ENCODE measurements at regions not wholly inside any gene's neighbourhood (a gene's known extent, or its start where the extent isn't known, plus 50 kb on each side); places are given as distances from the start of the nearest gene placed in this dataset.
"Not testable (repeated sequence)": the region's sequence is repeated elsewhere in the genome, so short reads cannot be mapped to it uniquely, and the experiment has no call there.

- H3K4me3 ChIP-seq (ENCODE audit: low read length), result no peak overlapping the region
- no peaks in the 10 kb centered on the region for H3K79me2 ChIP-seq (ENCODE audit: low read length)
- H3K4me1 ChIP-seq (ENCODE audit: low read length), result no peaks in the 10 kb centered on the region
- no peaks in the 10 kb centered on the region for H3K9me3 ChIP-seq (ENCODE audit: insufficient read depth, low read length)
- TF ChIP-seq CTCF (IDR thresholded peaks at IDR 0.05; ENCODE audit: low read depth, low read length) (no peak), EZH2phosphoT487 (IDR thresholded peaks at IDR 0.05; ENCODE audit: low read depth) (no peak)
- H2AFZ ChIP-seq (ENCODE audit: low read depth, low read length), result no peak overlapping the region
- no peaks in the 10 kb centered on the region for H3K36me3 ChIP-seq (replicated peaks; ENCODE audit: low read depth, low read length)
- H4K20me1 ChIP-seq (ENCODE audit: insufficient read depth, low read length), result no peaks in the 10 kb centered on the region
- no peak overlapping the region for H3K27ac ChIP-seq (ENCODE audit: low read length)
- no peak overlapping the region for H3K4me2 ChIP-seq (ENCODE audit: low read length)
- H3K27me3 ChIP-seq (ENCODE audit: low read depth, low read length), result no peaks in the 10 kb centered on the region
- H3K9ac ChIP-seq (ENCODE audit: low read length), result no peak overlapping the region
Measured at GRCh38 chr2:194044321-194044720, 1612.7 kb upstream of the SLC39A10 start.

- not testable (repeated sequence) for H3K9ac ChIP-seq (ENCODE audit: low read length); H3K27ac ChIP-seq (ENCODE audit: low read length); H3K4me2 ChIP-seq (ENCODE audit: low read length)
Measured at GRCh38 chr2:194021130-194021529, 1635.9 kb upstream of the SLC39A10 start.

GRCh38 chr2:194020155-194020554, 1636.9 kb upstream of the SLC39A10 start:
- no peak overlapping the region for H2AFZ ChIP-seq (ENCODE audit: low read depth, low read length)
- H3K79me2 ChIP-seq (ENCODE audit: low read length), result no peaks in the 10 kb centered on the region
- no peaks in the 10 kb centered on the region for H3K9me3 ChIP-seq (ENCODE audit: insufficient read depth, low read length)
- no peak overlapping the region for H3K4me3 ChIP-seq (ENCODE audit: low read length)
- no peak overlapping the region for H3K4me2 ChIP-seq (ENCODE audit: low read length)
- H3K4me1 ChIP-seq (ENCODE audit: low read length), result no peaks in the 10 kb centered on the region
- no peak for TF ChIP-seq EZH2phosphoT487 (IDR thresholded peaks at IDR 0.05; ENCODE audit: low read depth)
- TF ChIP-seq CTCF (IDR thresholded peaks at IDR 0.05; ENCODE audit: low read depth, low read length), result no peak
- H3K27ac ChIP-seq (ENCODE audit: low read length), result no peak overlapping the region
- no peaks in the 10 kb centered on the region for H4K20me1 ChIP-seq (ENCODE audit: insufficient read depth, low read length)
- H3K36me3 ChIP-seq (replicated peaks; ENCODE audit: low read depth, low read length), result no peaks in the 10 kb centered on the region
- no peaks in the 10 kb centered on the region for H3K27me3 ChIP-seq (ENCODE audit: low read depth, low read length)
- no peak overlapping the region for H3K9ac ChIP-seq (ENCODE audit: low read length)

More at GRCh38 chr2:194021130-194021529, 1635.9 kb upstream of the SLC39A10 start:
- H3K4me1 ChIP-seq (ENCODE audit: low read length); H4K20me1 ChIP-seq (ENCODE audit: insufficient read depth, low read length); H3K36me3 ChIP-seq (replicated peaks; ENCODE audit: low read depth, low read length); H2AFZ ChIP-seq (ENCODE audit: low read depth, low read length); H3K9me3 ChIP-seq (ENCODE audit: insufficient read depth, low read length); H3K4me3 ChIP-seq (ENCODE audit: low read length); H3K27me3 ChIP-seq (ENCODE audit: low read depth, low read length); H3K79me2 ChIP-seq (ENCODE audit: low read length): not testable (repeated sequence)

- no peaks in the 10 kb centered on the region for H3K79me2 ChIP-seq (ENCODE audit: low read length)
- no peak overlapping the region for H3K4me2 ChIP-seq (ENCODE audit: low read length)
- H3K36me3 ChIP-seq (replicated peaks; ENCODE audit: low read depth, low read length), result no peaks in the 10 kb centered on the region
- H3K9me3 ChIP-seq (ENCODE audit: insufficient read depth, low read length), result no peaks in the 10 kb centered on the region
- no peaks in the 10 kb centered on the region for H3K4me1 ChIP-seq (ENCODE audit: low read length)
- no peaks in the 10 kb centered on the region for H4K20me1 ChIP-seq (ENCODE audit: insufficient read depth, low read length)
- H2AFZ ChIP-seq (ENCODE audit: low read depth, low read length), result no peak overlapping the region
- H3K27me3 ChIP-seq (ENCODE audit: low read depth, low read length), result no peaks in the 10 kb centered on the region
- no peak for TF ChIP-seq EZH2phosphoT487 (IDR thresholded peaks at IDR 0.05; ENCODE audit: low read depth)
- no peak for TF ChIP-seq CTCF (IDR thresholded peaks at IDR 0.05; ENCODE audit: low read depth, low read length)
- no peak overlapping the region for H3K27ac ChIP-seq (ENCODE audit: low read length)
- H3K9ac ChIP-seq (ENCODE audit: low read length), result no peak overlapping the region
- H3K4me3 ChIP-seq (ENCODE audit: low read length), result no peak overlapping the region
Measured at GRCh38 chr2:194015751-194016150, 1641.3 kb upstream of the SLC39A10 start.

GRCh38 chr2:194014639-194015038, 1642.4 kb upstream of the SLC39A10 start:
- no peak overlapping the region for H3K4me3 ChIP-seq (ENCODE audit: low read length)
- H2AFZ ChIP-seq (ENCODE audit: low read depth, low read length), result no peak overlapping the region
- no peaks in the 10 kb centered on the region for H3K9me3 ChIP-seq (ENCODE audit: insufficient read depth, low read length)
- H3K4me1 ChIP-seq (ENCODE audit: low read length), result no peaks in the 10 kb centered on the region
- no peak overlapping the region for H3K4me2 ChIP-seq (ENCODE audit: low read length)
- no peak overlapping the region for H3K27ac ChIP-seq (ENCODE audit: low read length)
- no peaks in the 10 kb centered on the region for H3K79me2 ChIP-seq (ENCODE audit: low read length)
- no peaks in the 10 kb centered on the region for H3K27me3 ChIP-seq (ENCODE audit: low read depth, low read length)
- H3K9ac ChIP-seq (ENCODE audit: low read length), result no peak overlapping the region
- no peaks in the 10 kb centered on the region for H3K36me3 ChIP-seq (replicated peaks; ENCODE audit: low read depth, low read length)
- TF ChIP-seq CTCF (IDR thresholded peaks at IDR 0.05; ENCODE audit: low read depth, low read length) (no peak), EZH2phosphoT487 (IDR thresholded peaks at IDR 0.05; ENCODE audit: low read depth) (no peak)
- H4K20me1 ChIP-seq (ENCODE audit: insufficient read depth, low read length), result no peaks in the 10 kb centered on the region
